ENCODE measurements at regions not wholly inside any gene's neighbourhood (a gene's known extent, or its start where the extent isn't known, plus 50 kb on each side); places are given as distances from the start of the nearest gene placed in this dataset.

GRCh38 chr1:88455621-88456256 lies 228.3 kb upstream of the PKN2 start:
- Histone ChIP-seq H3K9ac (ENCODE audit: low read length in 3 of 3) (no peak overlapping the region), H3K27me3 (ENCODE audit: control insufficient read depth, insufficient read depth, low read length) (no peaks in the 10 kb centered on the region), H3K27ac (ENCODE audit: low read depth in 2 of 2, low read length in 2 of 2) (no peak overlapping the region), H3K9me3 (ENCODE audit: control insufficient read depth in 2 of 3, insufficient read depth in 1 of 3, low read length in 3 of 3) (no peaks in the 10 kb centered on the region), H3K4me1 (ENCODE audit: control insufficient read depth in 2 of 3, insufficient read depth in 2 of 3, low read depth in 1 of 3, low read length in 3 of 3) (no peaks in the 10 kb centered on the region), H3K4me3 (ENCODE audit: low read length in 3 of 3) (no peak overlapping the region), H3K36me3 (ENCODE audit: control insufficient read depth in 2 of 3, insufficient read depth in 3 of 3, low read length in 3 of 3) (no peaks in the 10 kb centered on the region)
- intact Hi-C loops (cut with DNase I) = no loop called here
- DNase-seq (no peak), FAIRE-seq (no peak)
- TF ChIP-seq CTCF (IDR thresholded peaks at IDR 0.05; ENCODE audit: borderline replicate concordance, extremely low read depth, insufficient read depth) = no peak

GRCh38 chr1:88457197-88457596 lies 226.9 kb upstream of the PKN2 start:
- Histone ChIP-seq H3K9ac (ENCODE audit: low read length in 3 of 3) (no peak overlapping the region), H3K27me3 (ENCODE audit: control insufficient read depth, insufficient read depth, low read length) (no peaks in the 10 kb centered on the region), H3K36me3 (ENCODE audit: control insufficient read depth in 2 of 3, insufficient read depth in 3 of 3, low read length in 3 of 3) (no peaks in the 10 kb centered on the region), H3K27ac (ENCODE audit: low read depth in 2 of 2, low read length in 2 of 2) (no peak overlapping the region), H3K9me3 (ENCODE audit: control insufficient read depth in 2 of 3, insufficient read depth in 1 of 3, low read length in 3 of 3) (no peaks in the 10 kb centered on the region), H3K4me1 (ENCODE audit: control insufficient read depth in 2 of 3, insufficient read depth in 2 of 3, low read depth in 1 of 3, low read length in 3 of 3) (no peaks in the 10 kb centered on the region), H3K4me3 (ENCODE audit: low read length in 3 of 3) (no peak overlapping the region)
- no peak for DNase-seq
- TF ChIP-seq CTCF (IDR thresholded peaks at IDR 0.05; ENCODE audit: borderline replicate concordance, extremely low read depth, insufficient read depth) = no peak
- no peak for FAIRE-seq
- intact Hi-C loops (cut with DNase I) = no loop called here

- no peaks in the 10 kb centered on the region for H3K27me3 ChIP-seq (ENCODE audit: control insufficient read depth, insufficient read depth, low read length)
- intact Hi-C loops (cut with DNase I) = no loop called here
- DNase-seq = no peak
- TF ChIP-seq CTCF (IDR thresholded peaks at IDR 0.05; ENCODE audit: borderline replicate concordance, extremely low read depth, insufficient read depth) = no peak
- H3K4me3 ChIP-seq (ENCODE audit: low read length in 3 of 3) = no peak overlapping the region
- H3K4me1 ChIP-seq (ENCODE audit: control insufficient read depth in 2 of 3, insufficient read depth in 2 of 3, low read depth in 1 of 3, low read length in 3 of 3) = no peaks in the 10 kb centered on the region
- no peaks in the 10 kb centered on the region for H3K36me3 ChIP-seq (ENCODE audit: control insufficient read depth in 2 of 3, insufficient read depth in 3 of 3, low read length in 3 of 3)
- H3K27ac ChIP-seq (ENCODE audit: low read depth in 2 of 2, low read length in 2 of 2) = no peak overlapping the region
- no peaks in the 10 kb centered on the region for H3K9me3 ChIP-seq (ENCODE audit: control insufficient read depth in 2 of 3, insufficient read depth in 1 of 3, low read length in 3 of 3)
- FAIRE-seq = no peak
- no peak overlapping the region for H3K9ac ChIP-seq (ENCODE audit: low read length in 3 of 3)
These were observed 223.1 kb upstream of the PKN2 start for GRCh38 chr1:88461007-88461406.

- Histone ChIP-seq H3K27me3 (ENCODE audit: control insufficient read depth, insufficient read depth, low read length) (no peaks in the 10 kb centered on the region), H3K27ac (ENCODE audit: low read depth in 2 of 2, low read length in 2 of 2) (no peak overlapping the region), H3K4me1 (ENCODE audit: control insufficient read depth in 2 of 3, insufficient read depth in 2 of 3, low read depth in 1 of 3, low read length in 3 of 3) (no peaks in the 10 kb centered on the region), H3K36me3 (ENCODE audit: control insufficient read depth in 2 of 3, insufficient read depth in 3 of 3, low read length in 3 of 3) (no peaks in the 10 kb centered on the region), H3K9ac (ENCODE audit: low read length in 3 of 3) (peak overlapping the region in 1 of 3 donors; percentile 48), H3K4me3 (ENCODE audit: low read length in 3 of 3) (peak overlapping the region in 1 of 3 donors; percentile 48), H3K9me3 (ENCODE audit: control insufficient read depth in 2 of 3, insufficient read depth in 1 of 3, low read length in 3 of 3) (no peaks in the 10 kb centered on the region)
- intact Hi-C loops (cut with DNase I) = no loop called here
- DNase-seq (peak in 1 of 5 donors; percentile 10), FAIRE-seq (no peak)
- TF ChIP-seq CTCF (IDR thresholded peaks at IDR 0.05; ENCODE audit: borderline replicate concordance, extremely low read depth, insufficient read depth) = no peak
These were observed 222.0 kb upstream of the PKN2 start for GRCh38 chr1:88462096-88462487.
